ENCODE measurements at regions not wholly inside any gene's neighbourhood (a gene's known extent, or its start where the extent isn't known, plus 50 kb on each side); places are given as distances from the start of the nearest gene placed in this dataset.

DNA sequence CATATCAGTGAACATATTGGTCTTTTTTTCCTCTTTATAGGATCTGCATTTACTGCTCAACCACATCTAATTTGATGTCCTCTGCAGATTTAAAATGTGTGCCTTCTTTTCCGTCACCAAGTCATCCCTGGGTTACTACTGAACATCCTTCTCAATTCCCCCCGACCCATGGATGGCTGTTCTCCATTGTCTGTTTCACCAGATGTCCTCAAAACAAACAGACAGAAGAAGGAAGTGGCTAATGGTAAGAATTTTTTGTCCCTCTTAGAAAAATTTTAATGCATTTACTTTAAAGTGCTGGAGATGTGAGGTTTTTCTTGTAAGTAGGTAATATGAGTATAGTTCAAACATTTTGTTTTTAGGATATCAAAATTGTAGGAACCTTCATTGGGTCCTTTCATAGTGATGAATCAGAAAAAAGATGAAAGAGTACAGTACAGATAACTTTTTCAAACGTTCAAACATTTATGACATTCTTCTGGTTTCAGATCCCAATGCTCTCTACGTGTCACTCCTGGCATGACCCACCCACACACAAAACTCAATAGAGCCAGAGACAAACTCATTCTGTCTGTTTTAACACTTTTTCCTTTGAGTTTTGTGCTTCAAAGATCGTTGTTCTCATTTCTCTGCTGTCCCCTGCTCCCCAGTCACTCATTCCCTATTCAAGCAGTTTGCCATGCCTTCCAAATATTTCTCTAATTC lies 276.4 kb downstream of the PRL start:
- Histone ChIP-seq H3K4me3 (ENCODE audit: low read depth, low read length) (no peak overlapping the region), H3K4me1 (ENCODE audit: control insufficient read depth, insufficient read depth, low read length) (peaks cover 10% of the 10 kb centered on the region), H3K36me3 (ENCODE audit: control insufficient read depth, insufficient read depth, low read length) (no peaks in the 10 kb centered on the region), H3K9ac (ENCODE audit: low read depth, low read length) (no peak overlapping the region), H3K27me3 (ENCODE audit: control insufficient read depth, insufficient read depth, low read length) (no peaks in the 10 kb centered on the region), H3K9me3 (ENCODE audit: control insufficient read depth, insufficient read depth, low read length) (no peaks in the 10 kb centered on the region)

DNA sequence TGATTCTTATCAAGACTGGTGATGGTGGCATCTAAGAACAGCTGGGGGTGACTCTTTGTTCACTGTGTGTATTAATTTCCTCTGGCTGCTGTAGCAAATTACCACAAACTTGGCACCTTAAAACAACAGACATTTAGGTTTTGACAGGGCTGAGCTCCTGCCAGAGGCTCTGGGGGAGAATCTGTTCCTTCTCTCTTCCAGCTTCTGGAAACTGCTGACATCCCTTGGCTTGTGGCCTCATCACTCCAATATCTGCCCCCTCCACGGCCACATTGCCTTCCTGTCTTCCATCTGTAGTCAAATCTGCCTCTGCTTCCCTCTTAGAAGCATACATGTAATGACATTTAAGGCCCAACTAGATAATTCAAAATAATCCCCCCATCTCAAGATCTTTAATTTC lies 274.9 kb downstream of the PRL start:
- Histone ChIP-seq H3K27me3 (ENCODE audit: control insufficient read depth, insufficient read depth, low read length) (no peaks in the 10 kb centered on the region), H3K9me3 (ENCODE audit: control insufficient read depth, insufficient read depth, low read length) (no peaks in the 10 kb centered on the region), H3K4me1 (ENCODE audit: control insufficient read depth, insufficient read depth, low read length) (peaks cover 19% of the 10 kb centered on the region), H3K36me3 (ENCODE audit: control insufficient read depth, insufficient read depth, low read length) (no peaks in the 10 kb centered on the region), H3K4me3 (ENCODE audit: low read depth, low read length) (no peak overlapping the region), H3K9ac (ENCODE audit: low read depth, low read length) (no peak overlapping the region)

DNA sequence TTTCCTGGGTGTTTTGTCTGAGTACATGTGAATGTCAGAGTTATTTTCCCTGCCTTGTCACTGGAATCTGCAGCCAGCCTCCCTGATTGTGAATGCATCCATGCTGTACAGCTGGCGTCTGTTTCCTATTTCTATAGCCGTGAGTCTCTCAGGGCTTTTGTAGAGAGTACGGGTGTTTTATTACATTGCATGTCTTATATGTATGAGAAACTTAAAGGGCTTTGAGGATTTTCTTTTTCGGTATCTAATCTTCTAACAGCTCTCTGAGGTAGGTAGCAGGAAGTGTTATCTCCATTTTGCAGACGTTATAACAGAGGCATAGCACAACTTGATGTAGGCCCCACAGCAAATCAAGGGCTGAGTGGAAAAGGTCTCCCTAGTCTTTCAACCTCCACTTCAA lies 272.9 kb downstream of the PRL start:
- no peaks in the 10 kb centered on the region for H3K36me3 ChIP-seq (ENCODE audit: control insufficient read depth, insufficient read depth, low read length)
- peaks cover 19% of the 10 kb centered on the region for H3K4me1 ChIP-seq (ENCODE audit: control insufficient read depth, insufficient read depth, low read length)
- H3K4me3 ChIP-seq (ENCODE audit: low read depth, low read length) = no peak overlapping the region
- H3K9ac ChIP-seq (ENCODE audit: low read depth, low read length) = no peak overlapping the region
- no peaks in the 10 kb centered on the region for H3K9me3 ChIP-seq (ENCODE audit: control insufficient read depth, insufficient read depth, low read length)
- H3K27me3 ChIP-seq (ENCODE audit: control insufficient read depth, insufficient read depth, low read length) = no peaks in the 10 kb centered on the region

DNA sequence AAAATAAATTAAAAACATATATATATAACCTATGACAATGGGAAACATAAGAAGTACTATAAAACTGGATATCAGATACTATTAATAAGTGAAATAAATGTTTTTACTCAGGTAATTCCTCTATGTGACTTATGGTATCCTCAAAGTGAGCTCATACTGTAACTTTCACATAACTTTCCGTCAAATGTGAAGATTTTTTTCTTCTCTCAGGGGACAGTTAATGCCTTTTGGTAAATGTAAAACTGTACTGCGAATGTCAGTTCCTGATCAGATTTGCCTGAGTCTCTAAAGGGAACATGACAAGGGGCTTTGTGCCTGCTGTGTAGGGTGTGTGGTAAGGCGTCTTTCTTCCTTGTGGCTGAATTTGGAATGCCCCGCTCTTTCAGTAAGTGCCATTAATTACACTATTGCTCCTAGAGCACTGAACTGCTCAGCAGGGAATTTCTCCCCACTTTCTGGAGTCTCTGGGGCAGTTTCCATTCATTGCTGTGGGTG lies 271.8 kb downstream of the PRL start:
- Histone ChIP-seq H3K4me3 (ENCODE audit: low read depth, low read length) (no peak overlapping the region), H3K9me3 (ENCODE audit: control insufficient read depth, insufficient read depth, low read length) (no peaks in the 10 kb centered on the region), H3K27me3 (ENCODE audit: control insufficient read depth, insufficient read depth, low read length) (no peaks in the 10 kb centered on the region), H3K9ac (ENCODE audit: low read depth, low read length) (no peak overlapping the region), H3K4me1 (ENCODE audit: control insufficient read depth, insufficient read depth, low read length) (peaks cover 15% of the 10 kb centered on the region), H3K36me3 (ENCODE audit: control insufficient read depth, insufficient read depth, low read length) (no peaks in the 10 kb centered on the region)

DNA sequence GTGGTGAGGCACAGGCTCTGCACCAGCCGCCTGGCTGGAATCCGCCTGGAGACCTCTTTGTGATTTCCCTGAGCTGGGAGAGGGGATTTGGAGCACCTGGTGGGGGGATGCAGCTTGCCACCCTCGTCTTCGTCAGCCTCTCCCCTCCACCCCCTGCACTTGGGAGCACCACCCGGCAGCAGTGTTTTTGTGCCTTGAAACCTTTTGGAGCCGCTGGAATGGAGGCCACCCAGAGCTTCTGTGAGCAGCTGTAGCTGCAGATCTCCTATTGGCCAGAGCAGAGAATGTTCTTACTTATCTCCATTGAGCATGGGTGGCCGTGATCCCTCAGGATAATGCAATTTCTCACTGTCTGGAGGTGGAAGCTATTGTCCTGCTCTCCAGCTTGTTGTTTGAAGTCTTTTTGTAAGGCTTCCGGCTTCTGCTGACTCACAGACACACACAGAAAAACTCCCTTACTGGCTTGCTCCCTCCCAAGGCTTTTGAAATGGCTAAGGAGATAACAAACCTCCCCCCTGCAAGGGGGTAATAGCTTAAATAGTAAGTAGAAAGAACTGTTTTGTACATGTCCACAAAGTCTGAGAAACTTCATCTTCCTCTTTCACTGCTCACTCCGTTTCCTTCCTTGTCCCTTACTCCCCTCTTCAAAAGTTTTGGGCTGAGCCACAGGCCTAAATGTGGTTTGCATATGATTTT lies 271.2 kb downstream of the PRL start:
- no peak overlapping the region for H3K4me3 ChIP-seq (ENCODE audit: low read depth, low read length)
- no peaks in the 10 kb centered on the region for H3K9me3 ChIP-seq (ENCODE audit: control insufficient read depth, insufficient read depth, low read length)
- H3K27me3 ChIP-seq (ENCODE audit: control insufficient read depth, insufficient read depth, low read length) = no peaks in the 10 kb centered on the region
- H3K9ac ChIP-seq (ENCODE audit: low read depth, low read length) = no peak overlapping the region
- peaks cover 15% of the 10 kb centered on the region for H3K4me1 ChIP-seq (ENCODE audit: control insufficient read depth, insufficient read depth, low read length)
- no peaks in the 10 kb centered on the region for H3K36me3 ChIP-seq (ENCODE audit: control insufficient read depth, insufficient read depth, low read length)

DNA sequence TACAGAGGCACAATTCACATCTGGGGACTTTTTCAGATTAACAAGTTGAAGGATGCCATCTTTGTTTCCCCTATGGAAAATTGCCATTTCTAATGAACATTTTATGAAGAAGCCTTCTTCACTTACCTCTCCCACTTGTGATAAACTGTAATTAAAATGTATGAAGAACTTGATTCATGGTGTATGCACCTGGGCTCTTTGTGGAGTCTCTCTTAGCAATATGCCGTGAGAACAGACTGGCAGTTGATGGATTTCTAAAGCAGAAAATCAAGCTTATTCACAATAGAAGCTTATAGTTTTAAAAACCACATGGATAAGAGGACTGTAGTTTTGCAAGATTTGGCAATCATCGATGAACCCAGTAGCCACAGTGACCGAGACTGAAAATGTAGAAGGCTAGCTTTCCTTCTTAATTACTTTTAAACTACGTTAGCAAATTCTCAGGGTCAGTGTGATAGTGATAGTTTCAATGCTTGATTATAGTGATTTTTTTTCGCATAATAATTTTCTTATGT lies 270.6 kb downstream of the PRL start:
- Histone ChIP-seq H3K9ac (ENCODE audit: low read depth, low read length) (no peak overlapping the region), H3K9me3 (ENCODE audit: control insufficient read depth, insufficient read depth, low read length) (no peaks in the 10 kb centered on the region), H3K36me3 (ENCODE audit: control insufficient read depth, insufficient read depth, low read length) (no peaks in the 10 kb centered on the region), H3K27me3 (ENCODE audit: control insufficient read depth, insufficient read depth, low read length) (no peaks in the 10 kb centered on the region), H3K4me3 (ENCODE audit: low read depth, low read length) (no peak overlapping the region), H3K4me1 (ENCODE audit: control insufficient read depth, insufficient read depth, low read length) (peaks cover 15% of the 10 kb centered on the region)

DNA sequence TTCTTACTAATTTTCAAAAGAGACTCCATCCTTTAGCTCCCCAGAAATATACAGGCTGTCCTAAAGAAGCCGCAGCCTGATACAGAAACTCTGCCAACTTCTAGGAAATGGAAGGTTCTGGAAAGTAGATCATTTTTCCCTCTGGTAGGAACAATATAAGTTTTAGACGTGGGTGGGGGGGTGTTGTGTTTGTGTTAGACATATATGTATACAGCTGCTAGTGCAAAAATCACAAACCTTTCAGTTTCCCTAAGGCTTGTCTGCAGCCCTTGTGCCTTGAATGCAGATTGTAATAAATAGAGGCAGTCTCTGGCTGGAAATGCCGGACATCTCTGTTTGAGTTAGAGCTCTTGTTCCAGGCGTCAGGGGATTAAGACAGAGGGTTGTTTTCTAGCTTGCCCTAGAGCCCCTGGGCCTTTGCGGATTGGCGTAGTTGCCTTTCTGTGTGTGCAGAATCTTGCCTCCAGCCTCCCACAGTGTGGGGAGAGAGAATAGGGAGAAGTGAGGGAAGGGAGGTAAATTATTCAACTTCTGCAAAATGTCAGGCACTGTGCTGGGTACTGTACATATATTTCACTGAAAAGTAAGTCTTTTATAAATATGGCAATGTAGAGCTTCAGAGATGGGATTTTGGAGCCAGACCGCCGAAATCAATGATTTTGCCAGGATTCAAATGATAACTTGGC lies 269.7 kb downstream of the PRL start:
- no peak overlapping the region for H3K9ac ChIP-seq (ENCODE audit: low read depth, low read length)
- H3K9me3 ChIP-seq (ENCODE audit: control insufficient read depth, insufficient read depth, low read length) = no peaks in the 10 kb centered on the region
- H3K27me3 ChIP-seq (ENCODE audit: control insufficient read depth, insufficient read depth, low read length) = no peaks in the 10 kb centered on the region
- H3K4me1 ChIP-seq (ENCODE audit: control insufficient read depth, insufficient read depth, low read length) = peaks cover 15% of the 10 kb centered on the region
- no peaks in the 10 kb centered on the region for H3K36me3 ChIP-seq (ENCODE audit: control insufficient read depth, insufficient read depth, low read length)
- H3K4me3 ChIP-seq (ENCODE audit: low read depth, low read length) = no peak overlapping the region

DNA sequence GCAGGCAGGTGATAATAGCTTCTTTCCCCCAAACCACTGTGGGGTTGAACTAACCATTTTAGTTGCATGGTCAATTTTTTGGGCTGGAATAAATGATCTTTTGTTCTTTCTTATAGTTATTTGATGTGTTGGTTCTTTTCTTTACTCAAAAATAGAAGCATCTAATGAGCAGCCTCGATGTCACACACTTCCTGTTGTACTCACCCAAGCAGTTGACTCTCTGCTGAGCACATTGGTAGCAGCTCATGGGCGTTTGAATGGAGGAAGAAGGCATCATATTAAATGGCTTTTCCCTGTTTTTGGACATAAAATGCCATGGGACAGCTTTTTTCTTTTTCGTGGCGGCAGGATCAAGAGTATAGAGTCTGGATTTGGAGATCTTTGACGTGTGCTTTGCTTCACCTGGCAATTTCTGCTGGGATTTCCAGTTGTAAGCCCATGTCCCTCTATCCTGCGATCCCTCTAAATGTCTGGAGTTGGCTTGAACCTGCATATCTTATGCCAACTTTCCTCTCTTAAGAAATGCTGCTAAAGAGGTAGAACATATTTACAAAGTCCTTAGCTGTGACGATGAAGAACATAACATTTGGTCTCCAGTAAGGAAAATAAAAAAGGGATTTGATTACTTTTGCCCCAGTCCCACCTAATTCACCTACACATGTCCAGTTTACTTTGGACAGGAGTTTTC lies 268.3 kb downstream of the PRL start:
- Histone ChIP-seq H3K9ac (ENCODE audit: low read depth, low read length) (no peak overlapping the region), H3K27me3 (ENCODE audit: control insufficient read depth, insufficient read depth, low read length) (no peaks in the 10 kb centered on the region), H3K9me3 (ENCODE audit: control insufficient read depth, insufficient read depth, low read length) (no peaks in the 10 kb centered on the region), H3K4me3 (ENCODE audit: low read depth, low read length) (no peak overlapping the region), H3K36me3 (ENCODE audit: control insufficient read depth, insufficient read depth, low read length) (no peaks in the 10 kb centered on the region), H3K4me1 (ENCODE audit: control insufficient read depth, insufficient read depth, low read length) (peaks cover 15% of the 10 kb centered on the region)

DNA sequence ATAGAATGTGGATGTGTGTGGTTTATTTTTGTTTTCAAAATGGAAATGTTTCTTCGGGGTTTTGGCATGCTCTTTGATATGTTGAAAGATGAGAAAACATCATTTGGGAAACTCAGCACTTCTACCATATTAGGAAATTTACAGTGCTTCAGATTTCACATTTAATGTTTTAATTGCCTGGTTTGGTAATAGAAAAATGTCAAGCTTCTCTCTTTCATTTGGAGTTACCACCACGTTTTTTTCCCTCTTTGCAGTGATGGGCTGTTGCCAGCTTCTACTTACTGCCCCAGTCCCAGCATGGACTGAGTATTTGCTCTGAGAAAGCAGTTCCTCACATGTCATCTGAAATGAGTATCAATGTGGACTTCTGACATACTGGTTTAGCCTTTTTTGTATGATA lies 267.7 kb downstream of the PRL start:
- H3K4me3 ChIP-seq (ENCODE audit: low read depth, low read length) = no peak overlapping the region
- no peaks in the 10 kb centered on the region for H3K36me3 ChIP-seq (ENCODE audit: control insufficient read depth, insufficient read depth, low read length)
- no peak overlapping the region for H3K9ac ChIP-seq (ENCODE audit: low read depth, low read length)
- no peaks in the 10 kb centered on the region for H3K9me3 ChIP-seq (ENCODE audit: control insufficient read depth, insufficient read depth, low read length)
- H3K27me3 ChIP-seq (ENCODE audit: control insufficient read depth, insufficient read depth, low read length) = no peaks in the 10 kb centered on the region
- H3K4me1 ChIP-seq (ENCODE audit: control insufficient read depth, insufficient read depth, low read length) = peaks cover 15% of the 10 kb centered on the region

DNA sequence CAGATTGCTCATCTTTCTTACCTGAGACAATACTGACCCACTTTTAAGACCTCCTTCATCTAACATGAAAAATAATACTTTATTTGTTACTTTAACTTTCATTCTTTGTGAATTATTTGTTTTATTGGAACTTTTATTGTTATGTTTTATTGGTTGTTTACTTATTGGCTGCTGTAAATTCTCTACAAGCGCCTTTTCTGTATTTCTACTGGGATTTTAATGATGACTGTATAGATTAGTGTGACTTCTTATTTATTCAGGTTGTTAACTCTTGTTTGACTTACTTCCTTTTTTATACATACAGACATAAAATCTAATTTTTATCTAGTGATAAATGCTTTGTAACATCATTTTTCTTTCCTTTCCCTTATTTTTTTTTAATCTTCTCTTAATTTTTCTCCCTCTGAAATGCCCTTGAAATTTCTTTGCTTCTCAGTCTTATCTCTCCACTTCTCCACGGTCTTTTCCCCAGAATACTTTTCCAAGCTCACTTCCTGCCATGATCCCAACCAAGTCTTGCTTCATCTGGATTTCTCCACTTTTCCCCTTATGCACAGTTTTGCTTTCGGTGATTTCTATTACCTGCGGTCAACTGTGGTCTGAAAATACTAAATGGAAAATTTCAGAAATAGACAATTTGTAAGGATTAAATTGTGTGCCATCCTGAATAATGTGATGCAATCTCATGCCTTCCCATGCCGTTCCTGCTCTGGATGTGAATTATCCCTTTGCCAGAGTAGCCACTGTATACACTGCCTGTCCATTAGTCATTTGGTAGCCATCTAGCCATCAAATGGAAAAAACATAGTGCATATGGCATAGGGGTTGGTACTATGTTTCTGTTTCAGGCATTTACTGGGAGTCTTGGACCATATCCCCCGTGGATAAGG lies 265.9 kb downstream of the PRL start:
- H3K36me3 ChIP-seq (ENCODE audit: control insufficient read depth, insufficient read depth, low read length) = no peaks in the 10 kb centered on the region
- H3K4me1 ChIP-seq (ENCODE audit: control insufficient read depth, insufficient read depth, low read length) = peaks cover 14% of the 10 kb centered on the region
- H3K9me3 ChIP-seq (ENCODE audit: control insufficient read depth, insufficient read depth, low read length) = no peaks in the 10 kb centered on the region
- H3K4me3 ChIP-seq (ENCODE audit: low read depth, low read length) = no peak overlapping the region
- no peak overlapping the region for H3K9ac ChIP-seq (ENCODE audit: low read depth, low read length)
- no peaks in the 10 kb centered on the region for H3K27me3 ChIP-seq (ENCODE audit: control insufficient read depth, insufficient read depth, low read length)

DNA sequence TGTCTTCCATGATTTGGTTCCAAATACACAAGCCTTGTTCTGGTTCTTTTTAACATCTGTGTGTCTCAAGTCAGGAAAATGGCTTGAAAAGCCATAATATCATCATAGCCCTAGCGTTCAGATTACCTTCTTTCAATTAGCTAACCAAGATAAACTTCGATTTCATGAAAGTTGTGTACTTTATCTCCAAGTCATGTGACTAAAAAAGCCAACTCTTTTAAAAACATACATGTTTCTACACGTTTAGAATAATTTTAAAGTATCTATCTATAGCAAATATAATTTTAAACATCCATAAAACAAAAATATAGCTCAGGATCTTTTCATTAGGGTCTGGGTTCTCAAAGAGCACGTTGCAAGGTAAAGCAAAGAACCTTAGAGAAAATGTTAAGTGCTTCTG lies 261.1 kb downstream of the PRL start:
- Histone ChIP-seq H3K4me1 (ENCODE audit: control insufficient read depth, insufficient read depth, low read length) (peaks cover 9% of the 10 kb centered on the region), H3K9ac (ENCODE audit: low read depth, low read length) (no peak overlapping the region), H3K27me3 (ENCODE audit: control insufficient read depth, insufficient read depth, low read length) (no peaks in the 10 kb centered on the region), H3K36me3 (ENCODE audit: control insufficient read depth, insufficient read depth, low read length) (no peaks in the 10 kb centered on the region), H3K9me3 (ENCODE audit: control insufficient read depth, insufficient read depth, low read length) (no peaks in the 10 kb centered on the region), H3K4me3 (ENCODE audit: low read depth, low read length) (no peak overlapping the region)

All from iPS-15b (cell line).